ENCODE measurements at regions not wholly inside any gene's neighbourhood (a gene's known extent, or its start where the extent isn't known, plus 50 kb on each side); places are given as distances from the start of the nearest gene placed in this dataset.

- Mint-ChIP-seq H3K9me3 (no peaks in the 10 kb centered on the region), H3K4me1 (peaks cover 22% of the 10 kb centered on the region), H3K36me3 (no peaks in the 10 kb centered on the region), H3K4me3 (no peak overlapping the region), H3K27ac (no peak overlapping the region), H3K27me3 (ENCODE audit: low read depth) (peaks cover 5% of the 10 kb centered on the region)
- DNase-seq (ENCODE audit: low spot score in 2 of 2, unreplicated experiment in 2 of 2), result no peak
- TF ChIP-seq, protein P1, sequence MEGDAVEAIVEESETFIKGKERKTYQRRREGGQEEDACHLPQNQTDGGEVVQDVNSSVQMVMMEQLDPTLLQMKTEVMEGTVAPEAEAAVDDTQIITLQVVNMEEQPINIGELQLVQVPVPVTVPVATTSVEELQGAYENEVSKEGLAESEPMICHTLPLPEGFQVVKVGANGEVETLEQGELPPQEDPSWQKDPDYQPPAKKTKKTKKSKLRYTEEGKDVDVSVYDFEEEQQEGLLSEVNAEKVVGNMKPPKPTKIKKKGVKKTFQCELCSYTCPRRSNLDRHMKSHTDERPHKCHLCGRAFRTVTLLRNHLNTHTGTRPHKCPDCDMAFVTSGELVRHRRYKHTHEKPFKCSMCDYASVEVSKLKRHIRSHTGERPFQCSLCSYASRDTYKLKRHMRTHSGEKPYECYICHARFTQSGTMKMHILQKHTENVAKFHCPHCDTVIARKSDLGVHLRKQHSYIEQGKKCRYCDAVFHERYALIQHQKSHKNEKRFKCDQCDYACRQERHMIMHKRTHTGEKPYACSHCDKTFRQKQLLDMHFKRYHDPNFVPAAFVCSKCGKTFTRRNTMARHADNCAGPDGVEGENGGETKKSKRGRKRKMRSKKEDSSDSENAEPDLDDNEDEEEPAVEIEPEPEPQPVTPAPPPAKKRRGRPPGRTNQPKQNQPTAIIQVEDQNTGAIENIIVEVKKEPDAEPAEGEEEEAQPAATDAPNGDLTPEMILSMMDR (IDR thresholded peaks at IDR 0.05; ENCODE audit: unreplicated experiment), result no peak
Measured at GRCh38 chr10:29806350-29806788, 171.6 kb upstream of the SVIL start.

- peaks cover 10% of the 10 kb centered on the region for H3K4me1 Mint-ChIP-seq
- H3K9me3 Mint-ChIP-seq, result no peaks in the 10 kb centered on the region
- H3K4me3 Mint-ChIP-seq, result no peak overlapping the region
- no peaks in the 10 kb centered on the region for H3K36me3 Mint-ChIP-seq
- peaks cover 4% of the 10 kb centered on the region for H3K27me3 Mint-ChIP-seq (ENCODE audit: low read depth)
- TF ChIP-seq, protein P1 (IDR thresholded peaks at IDR 0.05; ENCODE audit: unreplicated experiment), result no peak
- no peak for DNase-seq (ENCODE audit: low spot score in 2 of 2, unreplicated experiment in 2 of 2)
- no peak overlapping the region for H3K27ac Mint-ChIP-seq
Measured at GRCh38 chr10:29805134-29805723, 170.5 kb upstream of the SVIL start.

DNA sequence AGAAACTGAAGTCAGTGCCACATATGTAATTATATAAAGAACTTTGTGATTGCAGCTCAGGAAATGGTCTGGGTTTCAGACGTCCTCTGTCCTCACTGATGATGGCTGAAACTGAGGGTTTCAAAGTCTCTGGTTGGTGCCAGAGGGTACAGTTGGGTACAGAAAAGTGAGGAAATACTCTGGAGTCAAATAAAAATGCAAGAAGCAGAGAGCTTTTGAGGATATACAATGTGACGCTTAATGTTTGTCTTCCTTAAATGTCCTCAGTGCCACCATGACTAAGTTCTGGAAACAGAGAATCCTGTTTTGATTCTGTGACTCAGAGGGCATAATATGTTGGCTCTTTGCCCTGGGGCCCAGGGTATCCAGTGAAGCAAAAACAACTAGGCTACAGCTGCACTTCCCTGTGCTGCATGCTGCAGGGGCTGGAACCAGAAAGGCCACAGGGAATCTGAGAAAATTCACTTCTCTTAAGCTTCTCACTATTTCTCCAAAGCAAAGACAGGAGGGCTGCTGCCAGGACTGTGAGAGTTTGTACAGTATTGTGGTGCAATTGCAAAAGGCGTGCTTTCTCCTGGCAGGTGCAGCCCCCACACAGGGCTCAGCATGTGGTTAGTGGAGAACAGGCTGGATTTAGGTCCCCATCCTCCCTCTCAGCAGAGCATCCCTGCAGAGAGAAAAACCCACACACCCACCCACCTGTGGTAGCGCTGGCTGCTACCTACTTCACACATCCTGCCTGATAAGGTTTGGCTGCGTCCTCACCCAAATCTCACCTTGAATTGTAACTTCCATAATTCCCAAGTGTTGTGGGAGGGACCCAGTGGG is 169.5 kb upstream of the SVIL start:
- TF ChIP-seq, protein P1 (IDR thresholded peaks at IDR 0.05; ENCODE audit: unreplicated experiment), result no peak
- Mint-ChIP-seq H3K4me1 (peaks cover 3% of the 10 kb centered on the region), H3K36me3 (no peaks in the 10 kb centered on the region), H3K27me3 (ENCODE audit: low read depth) (peaks cover 4% of the 10 kb centered on the region), H3K27ac (no peak overlapping the region), H3K9me3 (no peaks in the 10 kb centered on the region), H3K4me3 (no peak overlapping the region)
- no peak for DNase-seq (ENCODE audit: low spot score in 2 of 2, unreplicated experiment in 2 of 2)

GRCh38 chr10:29802171-29802570 is 167.4 kb upstream of the SVIL start:
- Mint-ChIP-seq H3K9me3 (no peaks in the 10 kb centered on the region), H3K36me3 (no peaks in the 10 kb centered on the region), H3K4me1 (peaks cover 7% of the 10 kb centered on the region), H3K4me3 (no peak overlapping the region), H3K27ac (no peak overlapping the region), H3K27me3 (ENCODE audit: low read depth) (no peaks in the 10 kb centered on the region)
- TF ChIP-seq, protein P1 (IDR thresholded peaks at IDR 0.05; ENCODE audit: unreplicated experiment), result no peak
- no peak for DNase-seq (ENCODE audit: low spot score in 2 of 2, unreplicated experiment in 2 of 2)

DNA sequence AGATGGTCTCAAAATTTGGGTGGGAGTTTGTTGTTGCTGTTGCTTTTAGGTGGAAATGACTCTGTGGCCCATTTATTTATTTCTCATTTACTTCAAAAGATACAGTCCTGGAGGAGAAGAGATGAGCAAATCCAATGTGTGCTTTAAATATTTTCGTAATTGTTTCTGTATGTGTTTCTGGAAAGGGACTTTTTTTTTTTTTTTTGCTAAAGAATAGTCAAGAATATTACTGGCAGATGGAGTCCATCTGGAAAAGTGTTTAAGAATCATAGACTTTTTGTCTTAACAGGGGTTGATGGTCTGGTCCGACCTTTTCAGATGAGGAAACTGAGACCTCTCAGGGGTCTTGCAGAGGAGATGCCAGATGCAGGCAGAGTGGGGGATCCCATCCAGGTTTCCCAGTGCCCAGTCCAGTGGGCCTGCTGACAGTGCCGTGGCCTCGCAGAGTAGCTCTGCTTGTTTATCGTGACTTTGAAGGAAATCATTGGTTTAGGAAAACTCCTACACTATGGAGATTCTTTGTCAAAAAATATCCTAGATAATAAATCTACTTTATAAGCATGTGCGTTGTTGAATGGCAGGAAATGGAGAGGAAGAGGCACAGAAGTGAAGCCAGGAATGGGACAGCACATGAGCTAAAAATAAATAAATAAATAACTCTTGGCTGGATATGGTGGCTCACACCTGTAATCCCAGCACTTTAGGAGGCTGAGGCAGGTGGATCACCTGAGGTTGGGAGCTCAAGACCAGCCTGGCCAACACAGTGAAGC is 164.3 kb upstream of the SVIL start:
- Mint-ChIP-seq H3K36me3 (no peaks in the 10 kb centered on the region), H3K27ac (no peak overlapping the region), H3K4me1 (peaks cover 20% of the 10 kb centered on the region), H3K4me3 (no peak overlapping the region), H3K9me3 (no peaks in the 10 kb centered on the region), H3K27me3 (ENCODE audit: low read depth) (no peaks in the 10 kb centered on the region)
- no peak for DNase-seq (ENCODE audit: low spot score in 2 of 2, unreplicated experiment in 2 of 2)
- TF ChIP-seq, protein P1 (IDR thresholded peaks at IDR 0.05; ENCODE audit: unreplicated experiment), result no peak

All from mesothelial cell of epicardium (in vitro differentiated cells).